NCI-H2029 treated with DMSO at 0.1 percent for 48 hours (cell line): ENCODE measurements at regions not wholly inside any gene's neighbourhood (a gene's known extent, or its start where the extent isn't known, plus 50 kb on each side); places are given as distances from the start of the nearest gene placed in this dataset.
"Not testable (repeated sequence)": the region's sequence is repeated elsewhere in the genome, so short reads cannot be mapped to it uniquely, and the experiment has no call there.

Source experiments
- DNase-seq: peaks from one replicate; lab custom pipeline; 2025; lab: John Stamatoyannopoulos, UW

DNA sequence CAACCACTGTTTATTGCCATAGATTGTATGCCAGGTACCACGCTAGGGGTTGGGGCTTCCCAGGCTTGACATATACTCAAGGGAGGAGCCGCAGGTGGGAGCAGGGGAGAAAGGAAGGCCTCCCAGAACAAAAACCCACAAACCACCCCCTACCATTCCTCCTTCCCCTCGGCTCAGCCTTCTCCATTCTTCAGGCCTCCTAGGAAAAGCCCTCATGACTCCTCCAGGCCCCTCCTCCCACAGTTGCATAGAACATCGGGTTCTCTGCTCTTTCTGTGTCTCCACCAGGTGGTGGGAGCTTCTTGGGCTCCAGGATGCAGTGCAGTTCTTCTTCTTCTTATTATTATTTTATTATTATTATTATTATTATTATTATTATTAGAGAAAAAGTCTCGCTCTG lies 80.3 kb downstream of the ZFP36L2 start:
- no peak for DNase-seq

DNA sequence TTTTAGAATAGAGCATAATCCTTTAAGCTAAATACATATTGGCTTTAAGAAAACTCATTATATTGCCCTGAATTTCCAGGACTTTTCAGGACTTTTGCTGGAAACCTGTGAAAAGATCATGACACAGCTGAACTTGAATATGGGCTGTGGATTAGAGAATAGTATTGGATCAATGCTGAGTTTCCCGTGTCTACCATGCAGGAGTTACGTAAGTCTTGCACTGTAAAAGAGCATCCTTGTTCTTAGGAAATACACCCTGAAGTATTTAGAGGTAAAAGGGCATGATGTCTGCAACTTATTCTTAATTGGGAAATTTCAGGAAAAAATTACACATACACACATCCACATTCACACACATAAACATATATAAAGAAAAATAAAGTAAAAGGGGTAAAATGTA lies 82.1 kb downstream of the ZFP36L2 start:
- no peak for DNase-seq

DNA sequence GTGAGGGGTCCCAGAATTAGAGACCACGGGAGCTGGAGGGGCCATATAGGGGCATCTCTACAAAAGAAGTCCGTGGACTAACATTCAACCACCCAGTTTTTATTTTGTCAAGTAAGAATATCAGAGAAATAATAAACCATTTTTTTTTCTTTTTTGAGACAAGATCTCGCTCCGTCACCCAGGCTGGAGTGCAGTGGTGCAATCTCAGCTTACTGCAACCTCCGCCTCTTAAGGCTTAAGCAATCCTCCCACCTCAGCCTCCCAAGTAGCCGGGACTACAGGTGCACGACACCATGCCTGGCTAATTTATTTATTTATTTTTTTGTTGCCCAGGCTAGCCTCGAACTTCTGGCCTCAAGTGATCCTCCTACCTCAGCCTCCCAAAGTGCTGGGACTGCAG lies 82.7 kb downstream of the ZFP36L2 start:
- no peak for DNase-seq

DNA sequence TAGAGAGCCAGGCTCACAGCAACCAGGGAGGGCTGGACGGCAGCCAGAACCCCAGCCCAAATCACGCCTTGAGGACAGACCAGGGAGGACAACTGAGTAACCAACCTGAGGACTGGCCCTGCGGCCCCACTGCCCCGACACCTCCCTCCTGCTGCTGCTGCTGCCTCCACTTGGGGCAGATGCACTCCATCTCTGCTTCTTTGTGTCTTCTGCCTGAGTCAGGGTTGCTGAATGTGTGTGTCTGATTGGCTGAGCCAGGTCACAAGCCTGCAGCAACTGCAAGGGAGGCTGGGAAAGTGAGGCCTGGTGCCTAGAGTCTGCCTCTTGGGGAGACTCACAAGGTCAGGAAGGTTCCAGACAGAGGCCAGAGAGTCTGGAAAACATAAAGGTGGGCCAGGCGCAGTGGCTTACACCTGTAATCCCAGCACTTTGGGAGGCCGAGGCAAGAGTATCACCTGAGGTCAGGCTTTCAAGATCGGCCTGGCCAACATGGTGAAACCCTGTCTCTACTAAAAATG lies 83.4 kb downstream of the ZFP36L2 start:
- no peak for DNase-seq

GRCh38 chr2:43141636-43142151 lies 84.7 kb downstream of the ZFP36L2 start:
- DNase-seq = not testable (repeated sequence)

DNA sequence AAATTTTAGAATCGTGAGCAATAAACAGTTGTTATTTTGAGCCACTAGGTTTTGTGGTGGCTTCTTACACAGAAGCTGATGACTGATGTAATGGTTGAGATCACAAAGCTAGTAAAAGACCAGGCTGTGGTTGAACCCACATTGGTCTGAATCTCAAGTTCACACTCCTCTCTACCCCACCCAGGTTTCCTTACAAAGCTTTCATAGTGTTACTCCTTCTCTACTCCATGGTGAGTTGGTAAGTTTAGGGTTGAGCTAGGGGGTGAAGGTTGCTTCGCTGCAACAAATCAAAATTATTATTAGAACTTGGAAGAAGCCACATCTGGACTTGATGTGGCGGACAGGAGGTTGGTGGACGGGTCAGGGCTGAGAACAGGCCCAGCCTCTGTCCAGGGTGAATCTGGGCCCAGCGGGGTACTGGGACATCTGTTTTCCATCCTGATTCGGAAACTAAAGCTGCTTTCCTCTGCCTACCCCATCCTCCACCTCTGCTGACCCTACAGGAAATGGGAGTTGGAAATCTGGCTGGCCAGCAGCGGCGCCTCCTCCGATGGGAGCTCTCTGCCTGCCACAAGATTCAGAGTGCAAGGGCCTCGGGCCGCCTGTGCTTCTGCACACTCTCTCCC lies 86.3 kb downstream of the ZFP36L2 start:
- no peak for DNase-seq

- DNase-seq = no peak
These were observed 86.9 kb downstream of the ZFP36L2 start for GRCh38 chr2:43139501-43139900.

- DNase-seq = no peak
These were observed 88.0 kb downstream of the ZFP36L2 start for GRCh38 chr2:43138441-43138840.

DNA sequence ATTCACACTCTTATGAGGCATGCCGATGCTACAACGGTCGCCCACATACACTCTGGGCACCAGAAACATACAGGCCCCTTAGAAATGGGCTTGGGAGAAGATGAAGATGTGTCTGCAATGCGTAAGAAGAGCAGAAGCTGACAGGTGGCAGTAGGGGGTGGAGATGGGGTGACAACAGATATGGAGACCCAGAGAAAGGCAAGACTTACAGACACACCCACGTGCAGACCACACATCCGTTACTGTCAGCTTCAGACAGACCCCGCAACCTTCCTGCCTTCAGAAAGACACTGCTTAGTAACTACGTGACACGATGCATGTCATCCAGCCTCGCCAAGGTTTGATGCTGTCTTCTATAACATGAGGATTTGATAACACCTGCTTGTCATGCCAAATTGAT lies 89.5 kb downstream of the ZFP36L2 start:
- DNase-seq = no peak

GRCh38 chr2:43136011-43136799 lies 90.2 kb downstream of the ZFP36L2 start:
- no peak for DNase-seq

GRCh38 chr2:43135583-43135982 lies 90.8 kb downstream of the ZFP36L2 start:
- no peak for DNase-seq

DNA sequence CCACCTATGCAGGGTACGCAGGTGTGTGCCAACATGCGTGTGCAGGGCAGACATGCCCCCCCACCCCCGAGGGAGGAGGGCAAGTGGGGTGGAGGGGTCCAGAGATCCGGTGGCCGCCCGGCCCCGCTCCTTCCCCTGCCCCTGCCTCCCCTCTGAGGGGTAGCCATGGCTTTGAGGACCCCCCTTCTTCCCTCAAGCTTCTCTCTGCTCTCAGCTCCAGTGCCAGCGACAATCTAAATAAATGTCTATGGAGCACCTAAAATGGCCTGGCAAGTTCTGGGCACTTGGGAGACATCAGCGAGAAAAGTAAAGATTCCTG lies 91.9 kb downstream of the ZFP36L2 start:
- no peak for DNase-seq

DNA sequence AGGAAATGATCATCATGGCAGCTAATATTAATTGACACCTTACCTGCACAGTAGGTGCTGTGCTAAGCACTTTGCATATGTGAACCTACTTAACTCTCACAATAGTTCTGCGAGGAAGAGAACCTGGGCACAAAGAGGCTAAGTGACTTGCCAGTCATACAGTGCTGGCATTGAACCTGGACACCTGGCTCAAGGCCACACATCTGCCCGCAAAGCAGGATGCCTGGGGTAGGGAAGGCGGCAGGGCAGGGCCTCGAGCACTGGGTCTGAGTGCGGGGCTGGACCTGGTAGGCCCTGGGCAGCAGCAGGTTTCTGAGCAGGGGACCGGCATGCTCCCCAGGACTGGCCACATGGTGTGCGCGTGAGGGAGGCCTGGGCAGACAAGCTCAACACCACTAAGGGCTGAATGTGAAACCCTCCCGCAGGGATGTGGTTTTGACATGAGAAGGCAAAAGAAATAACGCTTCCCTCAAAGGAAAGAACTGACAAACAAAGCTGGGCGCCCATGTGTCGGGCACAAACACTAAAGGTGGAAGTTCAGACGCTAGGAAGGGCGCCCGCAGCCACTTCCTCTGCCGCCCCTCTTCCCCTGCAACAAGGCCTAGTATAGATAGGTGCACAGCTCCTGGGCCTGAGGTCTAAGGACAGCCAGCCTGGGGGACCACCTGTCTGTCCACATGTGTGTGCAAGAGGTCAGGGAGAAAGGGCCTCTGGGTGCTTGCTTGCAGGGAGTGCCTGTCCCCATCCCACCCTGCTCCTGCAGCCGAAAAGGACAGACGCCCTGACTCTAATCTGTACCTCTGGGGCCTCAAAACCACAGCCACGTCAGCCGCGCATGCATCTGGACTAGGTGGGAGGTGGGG lies 92.5 kb downstream of the ZFP36L2 start:
- no peak for DNase-seq

- DNase-seq = no peak
These were observed 93.1 kb downstream of the ZFP36L2 start for GRCh38 chr2:43133336-43133707.

- no peak for DNase-seq
These were observed 93.6 kb downstream of the ZFP36L2 start for GRCh38 chr2:43132683-43133301.

- DNase-seq = no peak
These were observed 94.3 kb downstream of the ZFP36L2 start for GRCh38 chr2:43131890-43132682.

GRCh38 chr2:43131051-43131889 lies 95.1 kb downstream of the ZFP36L2 start:
- no peak for DNase-seq

- DNase-seq = no peak
These were observed 95.9 kb downstream of the ZFP36L2 start for GRCh38 chr2:43130548-43130875.

GRCh38 chr2:43129676-43130547 lies 96.5 kb downstream of the ZFP36L2 start:
- no peak for DNase-seq

DNA sequence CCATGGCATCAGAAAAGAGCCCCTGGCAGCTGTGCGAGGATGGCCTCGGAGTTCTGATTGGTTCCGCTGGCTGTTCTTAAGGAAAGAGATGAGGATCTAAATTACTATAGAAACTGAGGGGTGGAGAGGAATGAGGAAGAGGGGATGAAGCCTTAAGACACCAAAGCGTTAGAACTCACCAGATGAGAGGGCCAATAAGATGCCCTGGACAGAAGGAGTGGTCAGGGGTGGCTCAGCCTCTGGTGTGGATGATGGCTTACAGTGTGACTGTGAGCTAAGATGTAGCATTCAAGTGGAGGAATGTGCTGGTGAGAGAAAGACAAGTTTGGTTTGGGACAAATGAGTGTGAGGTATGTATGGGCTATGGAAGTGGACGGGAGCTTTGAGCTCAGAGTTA lies 97.8 kb downstream of the ZFP36L2 start:
- DNase-seq = no peak
